IMR-90 (cell line): ENCODE measurements at regions not wholly inside any gene's neighbourhood (a gene's known extent, or its start where the extent isn't known, plus 50 kb on each side); places are given as distances from the start of the nearest gene placed in this dataset.

Experiments
- BHLHE40 ChIP-seq: fragments of 150-350 bp; IDR thresholded peaks from 2 replicates; pipeline ENCODE4 v1.6.1; 2016; ENCODE audit warnings: mild to moderate bottlenecking, low read depth, low read length
- CEBPB ChIP-seq: IDR thresholded peaks from 2 replicates; pipeline ENCODE4 v1.6.1; 2012; ENCODE audit warnings: low read depth, low read length, improper control_type of control experiment
- CTCF ChIP-seq: conservative IDR thresholded peaks from 2 replicates; pipeline ENCODE4 v1.5.1; 2012; ENCODE audit warnings: mild to moderate bottlenecking, low read depth, low read length, improper control_type of control experiment
- FOS ChIP-seq: fragments of 150-350 bp; IDR thresholded peaks from 2 replicates; pipeline ENCODE4 v1.6.1; 2016; ENCODE audit warnings: low read depth, low read length
- POLR2A ChIP-seq: IDR thresholded peaks from 2 replicates; pipeline ENCODE4 v1.6.1; 2012; ENCODE audit warnings: mild to moderate bottlenecking, low read depth, low read length
- RAD21 ChIP-seq: IDR thresholded peaks from 2 replicates; pipeline ENCODE4 v1.6.1; 2012; ENCODE audit warnings: low read length, improper control_type of control experiment
- RCOR1 ChIP-seq: IDR thresholded peaks from 2 replicates; pipeline ENCODE4 v1.6.1; 2012; ENCODE audit warnings: mild to moderate bottlenecking, low read length, improper control_type of control experiment; ENCODE audit not compliant: insufficient replicate concordance
- RFX5 ChIP-seq: IDR thresholded peaks from 2 replicates; pipeline ENCODE4 v1.8.0; 2012; ENCODE audit warnings: low read depth, mild to moderate bottlenecking, low read length, moderate library complexity
- SMC3 ChIP-seq: fragments of 150-350 bp; IDR thresholded peaks from 2 replicates; pipeline ENCODE4 v1.6.1; 2016; ENCODE audit warnings: low read depth, mild to moderate bottlenecking, antibody characterized with exemption, low read length, moderate library complexity

GRCh38 chr7:86953219-86953618 is 106.2 kb downstream of the ELAPOR2 start:
- TF ChIP-seq POLR2A, result no peak
- TF ChIP-seq CTCF, result no peak
- TF ChIP-seq RFX5, result no peak
- TF ChIP-seq RAD21, result no peak
- TF ChIP-seq CEBPB, result no peak
- no peak for TF ChIP-seq SMC3
- TF ChIP-seq RCOR1, result no peak
- TF ChIP-seq BHLHE40, result no peak
- TF ChIP-seq FOS, result no peak
